HuH-7.5 (cell line): ENCODE measurements at regions not wholly inside any gene's neighbourhood (a gene's known extent, or its start where the extent isn't known, plus 50 kb on each side); places are given as distances from the start of the nearest gene placed in this dataset.

Source experiments
- DNase-seq: peaks from one replicate; pipeline ENCODE4 v3.0.0; 2011; ENCODE audit warnings: low spot score

DNA sequence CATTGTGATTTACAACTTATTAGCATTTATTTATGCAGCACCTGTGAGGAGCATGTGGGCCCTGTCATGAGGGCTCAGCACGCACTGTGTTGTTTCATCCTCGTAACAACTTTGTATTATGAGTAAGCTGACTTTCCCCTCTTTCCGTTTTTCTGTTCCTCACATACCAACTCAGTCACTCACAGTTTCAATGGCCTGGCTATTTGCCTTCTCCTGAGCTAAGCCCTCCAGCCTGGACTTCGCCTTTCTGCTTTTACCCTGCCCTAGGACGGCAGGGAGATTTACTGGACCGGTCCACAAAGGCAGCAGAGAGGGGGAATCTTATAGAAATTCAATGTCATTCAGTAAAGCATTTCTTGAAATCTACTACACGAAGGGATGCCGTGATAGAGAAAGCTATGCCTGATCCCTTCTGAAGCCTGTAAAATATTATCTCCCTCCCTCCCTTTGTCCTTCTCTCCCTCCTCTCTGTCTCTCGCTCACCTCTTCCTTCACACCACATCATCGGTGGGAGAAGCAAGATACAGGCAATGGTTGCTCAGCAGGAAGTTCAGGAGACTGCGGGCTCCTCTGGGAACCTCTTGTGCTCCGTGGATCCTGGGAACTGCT is 219.2 kb upstream of the TBX3 start:
- no peak for DNase-seq

DNA sequence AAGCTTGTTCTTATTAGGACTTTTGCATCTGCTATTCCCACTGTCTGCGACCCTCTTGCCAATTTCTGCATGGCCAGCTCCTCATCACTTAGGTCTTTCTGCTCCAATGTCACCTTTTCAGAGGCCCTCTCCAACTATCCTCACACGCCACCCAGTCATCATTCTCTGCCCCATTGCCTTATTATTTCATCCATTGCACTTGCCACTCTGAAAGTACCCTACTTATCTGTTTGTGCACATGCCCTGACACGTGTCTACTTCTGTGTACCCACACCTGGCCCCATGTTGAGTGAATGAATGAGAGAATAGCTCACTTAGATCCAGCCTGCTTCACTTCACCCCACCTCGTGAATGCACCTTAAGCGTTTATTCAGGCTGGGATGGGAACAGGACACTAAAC is 218.7 kb upstream of the TBX3 start:
- DNase-seq: no peak

DNA sequence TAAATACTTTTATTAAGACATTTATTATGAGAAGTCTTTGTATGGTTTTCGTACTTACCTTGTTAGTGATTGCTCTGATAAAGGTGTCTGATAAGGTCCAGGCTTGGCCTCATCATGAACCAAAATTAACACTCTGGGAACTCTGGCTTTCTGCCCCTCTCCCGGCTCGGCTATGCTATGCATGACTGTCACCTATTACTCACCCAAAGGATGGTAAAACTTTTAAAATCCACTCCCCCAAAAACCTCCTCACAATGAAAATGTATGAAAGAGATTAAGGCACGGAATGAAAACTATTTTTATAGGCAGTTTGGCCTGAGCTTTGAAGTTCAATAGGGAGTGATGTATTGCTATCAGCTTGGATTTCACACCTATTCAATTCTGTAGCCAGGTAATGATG is 217.3 kb upstream of the TBX3 start:
- DNase-seq: no peak

DNA sequence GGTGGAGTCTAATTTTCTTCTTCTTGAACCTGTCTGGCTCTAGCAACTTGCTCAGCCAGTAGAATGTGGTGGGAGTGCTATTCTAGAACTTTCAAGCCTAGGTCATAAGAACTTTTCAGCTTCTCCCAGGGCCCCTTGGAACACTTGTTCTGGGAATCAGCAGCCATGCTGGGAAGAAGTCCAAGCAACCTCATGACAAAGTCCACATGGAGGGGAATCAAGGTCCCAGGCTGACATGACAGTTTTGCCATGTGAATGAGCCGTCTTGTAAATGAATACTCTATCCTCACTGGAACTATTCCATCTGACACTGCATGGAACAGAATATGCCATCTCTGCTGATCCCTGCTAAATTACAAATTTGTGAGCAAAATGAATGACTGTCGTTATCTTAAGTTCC is 214.2 kb upstream of the TBX3 start:
- no peak for DNase-seq

DNA sequence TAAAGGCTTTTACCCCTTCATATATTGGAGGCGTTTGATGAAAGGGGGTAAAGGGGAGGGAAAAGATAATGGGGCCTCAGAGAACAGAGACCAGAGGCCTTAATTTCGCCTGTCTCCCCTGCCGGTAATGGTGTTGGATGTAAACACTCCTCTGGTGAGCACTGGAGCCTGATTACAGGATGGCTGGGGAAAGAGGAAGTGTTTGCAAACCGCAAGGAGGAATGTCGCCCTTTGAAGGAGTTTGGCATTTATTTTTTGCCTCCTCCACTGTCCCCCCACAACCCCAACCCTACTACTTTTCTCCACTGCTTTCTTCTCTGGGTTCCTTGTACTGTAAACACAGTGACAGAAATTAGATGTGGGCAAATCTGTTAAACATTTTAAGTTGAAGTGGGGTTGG is 211.9 kb upstream of the TBX3 start:
- DNase-seq: no peak

DNA sequence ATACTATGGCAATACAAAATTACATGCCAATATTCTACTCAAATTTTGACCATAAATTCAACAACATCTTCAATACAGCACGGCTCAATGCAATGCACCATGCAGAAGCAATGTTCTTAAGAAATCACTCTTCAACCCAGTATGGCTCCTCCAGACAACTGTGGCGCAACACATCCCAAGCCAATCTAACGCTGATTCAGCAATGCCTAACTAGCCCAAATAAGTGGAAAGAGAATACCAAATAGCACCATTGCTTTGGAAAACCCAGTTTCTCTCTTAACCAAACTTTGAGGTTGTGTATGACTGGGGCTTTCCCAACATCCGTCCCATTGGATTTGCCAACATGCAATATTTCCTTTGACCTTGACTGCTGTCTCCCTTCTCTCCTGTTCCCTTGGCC is 211.1 kb upstream of the TBX3 start:
- DNase-seq: no peak

DNA sequence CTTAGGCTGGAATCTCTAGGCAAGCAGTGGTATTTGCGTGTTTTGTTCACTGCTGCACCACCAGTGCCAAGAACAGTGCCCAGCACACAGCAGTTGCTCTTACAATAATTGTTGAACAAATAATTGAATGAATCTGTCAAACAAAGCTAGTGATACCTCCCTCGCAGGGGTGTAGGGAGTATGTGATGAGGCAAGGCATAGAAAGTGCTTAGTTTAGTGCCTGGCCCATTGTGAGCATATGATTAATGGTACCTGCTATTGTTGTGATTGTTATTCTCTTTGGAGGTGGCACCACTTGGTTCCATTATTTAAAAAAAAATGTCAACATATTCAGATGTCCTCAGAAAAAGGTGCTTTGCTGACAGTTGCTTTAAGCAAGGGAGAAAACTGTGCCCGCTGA is 210.1 kb upstream of the TBX3 start:
- no peak for DNase-seq

DNA sequence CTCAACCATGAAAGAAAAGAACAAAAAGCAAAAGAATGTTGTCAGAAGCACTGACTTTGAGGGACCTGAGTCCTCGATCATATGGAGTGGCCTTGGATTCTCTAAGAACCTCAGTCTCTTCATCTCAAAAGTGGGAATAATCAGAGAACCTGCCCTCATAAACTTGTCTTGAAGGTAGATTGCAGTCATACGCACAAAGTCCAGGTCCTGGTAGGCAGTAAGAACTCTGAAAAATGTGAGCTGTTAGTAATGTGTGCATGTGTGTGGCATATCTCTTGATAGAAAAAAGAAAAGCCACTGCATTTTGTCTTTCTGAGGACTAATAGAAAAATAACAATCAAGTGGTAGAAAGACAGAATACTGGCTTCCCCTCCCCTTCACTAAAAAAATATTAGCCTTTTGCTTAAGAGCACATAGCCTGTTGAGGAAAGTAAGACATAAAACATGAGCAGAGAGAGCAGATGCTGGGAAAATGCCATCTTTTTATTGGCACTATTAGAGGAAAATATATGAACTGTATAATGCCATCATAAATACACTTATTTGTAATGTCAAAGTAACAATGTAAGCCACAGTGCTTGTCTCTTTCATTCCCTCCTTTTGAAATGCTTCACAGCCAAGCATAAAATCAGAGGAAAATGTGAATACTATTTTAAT is 205.1 kb upstream of the TBX3 start:
- DNase-seq: no peak

DNA sequence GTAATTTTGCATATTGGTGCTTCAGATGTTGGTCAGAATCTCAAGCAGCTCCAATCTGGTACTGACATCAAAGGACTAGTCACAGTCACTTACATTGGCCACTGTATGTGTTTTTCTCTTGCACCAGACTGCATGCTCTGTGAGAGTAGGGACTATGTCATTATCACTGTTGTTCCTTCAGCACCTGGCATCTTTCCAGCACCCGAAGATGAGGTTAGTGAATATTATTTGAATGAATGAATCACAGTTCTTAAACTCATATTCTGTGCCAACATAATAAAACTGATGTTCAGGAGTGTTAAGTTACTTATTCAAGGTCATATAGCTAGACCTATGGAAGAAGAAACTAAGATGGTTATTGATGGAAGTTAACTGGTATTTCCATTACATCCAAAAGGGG is 204.5 kb upstream of the TBX3 start:
- DNase-seq: no peak

DNA sequence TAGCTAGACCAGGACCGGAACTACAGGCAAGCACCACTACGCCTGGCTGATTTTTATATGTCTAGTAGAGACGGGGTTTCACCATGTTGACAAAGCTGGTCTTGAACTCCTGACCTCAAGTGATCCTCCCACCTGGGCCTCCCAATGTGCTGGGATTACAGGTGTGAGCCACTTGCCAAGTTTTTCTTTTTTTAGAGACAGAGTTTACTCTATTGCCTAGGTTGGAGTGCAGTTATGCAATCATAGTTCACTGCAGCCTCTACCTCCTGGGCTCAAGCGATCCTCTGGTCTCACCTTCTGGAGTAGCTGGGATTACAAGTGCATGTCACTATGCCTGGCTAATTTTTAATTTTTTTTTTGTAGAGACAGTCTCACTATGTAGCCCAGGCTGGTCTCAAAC is 201.5 kb upstream of the TBX3 start:
- no peak for DNase-seq

DNA sequence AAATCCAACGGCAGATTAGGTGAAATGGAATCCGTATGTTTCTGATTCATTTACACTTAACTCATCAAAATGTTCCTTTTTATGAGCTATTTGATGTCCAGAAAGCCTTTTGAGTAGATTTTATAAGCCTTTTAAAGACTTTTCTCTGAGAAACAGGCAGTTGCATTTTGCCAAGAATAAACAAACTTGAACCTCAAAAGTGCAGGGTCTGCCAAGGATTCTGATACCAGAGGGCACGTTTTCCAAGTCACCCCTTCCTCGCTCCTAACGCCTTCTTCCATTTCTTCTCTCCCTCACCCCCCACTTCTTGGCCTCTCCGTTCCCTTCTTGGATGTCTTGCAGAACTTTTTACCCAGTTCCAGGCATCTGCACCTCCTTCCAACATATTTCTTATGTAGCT is 200.6 kb upstream of the TBX3 start:
- DNase-seq: no peak

DNA sequence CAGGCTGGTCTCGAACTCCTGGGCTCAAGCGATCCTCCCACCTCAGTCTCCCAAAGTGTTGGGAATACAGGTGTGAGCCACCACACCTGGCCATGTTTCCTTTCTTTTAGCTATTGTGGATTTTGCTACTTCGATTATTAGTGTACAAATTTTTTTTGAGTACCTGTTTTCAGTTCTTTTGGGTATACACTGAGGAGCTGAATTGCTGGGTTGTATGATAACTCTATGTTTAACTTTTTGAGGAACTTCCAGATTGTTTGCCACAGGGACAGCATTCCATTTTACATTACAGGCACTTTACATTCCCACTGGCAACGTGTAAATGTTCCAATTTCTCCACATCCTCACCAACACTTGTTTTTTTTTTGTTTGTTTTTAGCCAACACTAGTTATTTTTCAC is 198.1 kb upstream of the TBX3 start:
- DNase-seq: no peak

DNA sequence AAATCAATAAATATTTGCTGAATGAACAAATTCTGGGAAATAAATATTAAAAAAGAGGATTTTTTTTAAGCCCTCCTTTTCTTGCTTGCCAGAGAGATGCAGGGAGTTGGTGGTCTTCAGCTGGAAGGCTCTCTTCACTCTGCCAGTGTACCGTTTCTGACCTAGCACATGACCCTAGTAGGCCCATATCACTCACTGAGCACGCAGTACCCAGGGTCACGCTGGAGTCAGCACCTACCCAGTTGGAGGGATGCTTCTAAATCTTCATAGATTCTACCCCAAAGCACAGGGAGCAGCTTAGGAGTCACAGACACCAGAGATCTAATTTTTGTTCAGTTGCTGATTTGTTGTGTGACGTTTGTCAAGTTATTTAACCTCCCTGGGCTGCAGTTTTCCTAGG is 195.4 kb upstream of the TBX3 start:
- no peak for DNase-seq

DNA sequence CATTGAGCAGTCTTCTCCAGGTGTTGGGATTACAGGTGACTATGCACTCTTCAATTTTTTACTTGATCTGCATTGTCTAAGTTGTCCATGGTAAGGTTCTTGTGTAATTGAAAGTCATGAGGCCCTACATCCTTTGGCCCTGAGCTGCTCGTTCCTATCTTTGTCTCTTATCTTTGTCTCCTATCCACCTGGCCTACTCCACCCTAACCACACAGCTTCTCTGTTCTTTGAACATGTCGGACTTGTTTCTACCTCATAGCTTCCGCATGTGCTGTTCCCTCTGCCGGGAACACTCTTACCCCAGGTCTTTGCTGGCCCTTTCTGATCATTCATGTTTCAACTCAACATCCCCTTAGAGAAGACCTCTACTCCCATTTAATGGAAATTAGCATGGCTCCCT is 194.8 kb upstream of the TBX3 start:
- no peak for DNase-seq

DNA sequence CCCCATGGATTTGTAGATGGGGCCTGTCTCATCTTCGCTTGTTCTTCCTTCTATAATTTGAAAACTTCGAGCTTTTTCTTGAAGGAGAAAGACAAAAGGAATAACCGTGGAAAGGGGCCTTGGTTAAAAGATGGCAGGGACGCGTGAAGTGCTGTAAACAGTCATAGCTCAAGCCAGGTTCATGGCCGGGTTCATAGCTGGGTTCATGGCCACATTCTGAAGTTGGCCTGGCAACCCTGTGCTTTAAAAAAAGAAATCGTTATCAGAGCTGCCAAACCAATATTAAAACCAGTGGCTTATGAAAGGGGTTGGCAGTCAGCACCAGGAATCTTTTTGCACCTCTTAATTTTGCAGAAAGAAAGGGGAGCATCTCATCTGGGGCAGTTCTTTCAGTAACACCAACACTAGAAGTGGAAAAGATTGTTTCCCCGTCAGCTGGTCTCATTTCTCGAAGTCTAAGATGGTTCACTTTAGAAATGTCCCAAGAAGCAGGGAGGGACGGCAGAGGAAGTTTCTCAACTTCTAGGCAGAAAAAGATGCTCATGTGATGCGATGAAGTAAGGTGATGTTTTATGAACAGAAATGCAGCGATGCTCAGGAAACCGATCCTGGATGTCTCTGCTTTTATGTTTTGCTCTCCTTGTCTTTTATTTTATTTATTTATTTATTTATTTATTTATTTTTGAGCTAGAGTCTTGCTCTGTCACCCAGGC is 193.1 kb upstream of the TBX3 start:
- DNase-seq: no peak

DNA sequence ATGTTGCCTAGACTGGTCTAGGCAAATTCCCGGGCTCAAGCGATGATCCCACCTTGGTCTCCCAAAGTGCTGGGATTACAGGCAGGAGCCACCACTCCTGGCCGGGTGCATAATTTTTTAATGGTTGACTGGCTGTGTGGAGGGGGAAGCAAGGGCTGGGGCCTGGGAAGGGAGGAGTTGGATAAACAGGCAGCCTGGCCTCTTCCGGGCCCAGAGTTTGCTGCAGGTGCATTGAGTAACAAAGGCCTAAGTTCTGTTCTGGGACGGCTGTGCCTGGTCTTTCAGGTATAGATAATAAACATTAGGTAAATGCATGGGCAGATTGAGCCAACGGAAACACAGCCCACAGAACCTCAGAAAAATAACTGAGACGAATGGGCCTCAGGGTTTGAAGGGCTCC is 191.3 kb upstream of the TBX3 start:
- DNase-seq: no peak

DNA sequence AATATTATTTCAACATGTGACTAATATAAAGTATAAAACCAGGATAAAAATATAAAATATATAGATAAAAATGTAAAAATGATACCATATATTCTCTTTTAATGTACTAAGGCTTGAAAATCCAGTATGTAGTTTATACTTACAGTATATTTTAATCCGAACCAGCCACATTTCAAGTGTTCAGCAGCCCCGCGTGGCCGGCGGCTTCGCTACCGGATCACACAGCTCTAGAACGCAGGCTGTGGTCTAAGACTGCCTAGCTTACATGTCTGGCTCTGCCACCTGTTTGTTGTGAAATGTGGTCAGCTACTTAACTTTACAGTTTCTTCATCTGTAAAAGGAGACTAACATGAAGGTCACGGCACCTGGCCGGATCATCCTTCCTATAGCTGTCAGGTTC is 189.7 kb upstream of the TBX3 start:
- DNase-seq: no peak

DNA sequence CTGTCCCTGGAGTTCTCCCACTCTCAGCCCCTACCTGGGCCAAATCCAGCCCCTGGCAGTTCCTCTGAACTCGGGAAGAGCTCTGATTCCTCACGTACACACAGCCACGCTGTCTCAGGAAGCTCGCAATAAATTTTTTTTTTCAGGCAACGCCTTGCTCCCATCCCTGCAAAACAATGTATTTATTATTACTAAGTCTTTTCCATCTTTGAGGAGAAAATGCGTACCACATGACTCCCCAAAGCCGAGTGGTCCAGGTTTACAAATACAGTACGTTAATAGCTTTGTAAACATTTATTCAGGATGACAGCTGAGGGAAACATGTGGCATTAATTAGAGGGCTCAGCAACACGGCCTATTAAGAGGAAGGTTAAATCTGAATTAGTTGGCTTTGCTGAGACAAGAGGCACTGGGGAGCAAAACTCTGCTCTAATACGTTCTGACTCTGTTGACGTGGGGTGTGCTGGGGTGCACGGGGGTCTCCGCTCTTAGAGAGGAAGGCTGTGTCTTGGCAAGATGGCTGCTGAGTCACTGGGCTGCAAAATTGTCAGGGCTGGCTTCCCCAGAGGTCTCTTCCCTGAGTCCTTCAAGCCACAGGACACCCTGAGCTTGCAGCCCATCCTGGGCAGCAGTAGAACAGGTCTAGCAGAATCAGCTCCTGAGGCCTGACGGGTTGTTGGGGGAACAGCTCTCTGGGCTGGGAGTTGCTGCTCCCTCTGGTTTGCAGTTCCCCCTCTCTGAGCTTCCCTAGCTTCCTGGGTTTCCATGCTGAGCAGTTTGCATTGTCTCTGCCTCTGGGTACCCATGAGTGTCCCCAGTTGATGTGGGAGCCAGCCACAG is 185.2 kb upstream of the TBX3 start:
- DNase-seq: no peak

DNA sequence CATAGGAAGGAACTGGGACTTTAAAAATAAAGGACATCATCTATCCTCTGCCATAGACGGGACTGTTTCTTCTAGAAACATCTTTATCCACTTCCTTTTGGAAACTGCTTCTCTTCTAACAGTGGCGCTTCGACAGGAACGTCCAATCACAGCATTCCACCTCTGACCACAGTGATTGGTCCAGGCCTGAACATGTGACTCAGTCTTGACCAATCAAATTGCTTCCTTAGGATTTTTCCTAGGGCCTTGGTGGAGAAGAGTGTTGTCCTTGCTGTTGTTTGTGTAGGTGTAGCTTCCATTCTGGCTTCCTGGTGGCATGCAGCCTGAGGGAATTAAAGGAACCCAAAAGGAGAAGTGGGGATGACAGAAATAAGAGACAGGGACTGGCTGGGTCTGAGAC is 182.4 kb upstream of the TBX3 start:
- no peak for DNase-seq

DNA sequence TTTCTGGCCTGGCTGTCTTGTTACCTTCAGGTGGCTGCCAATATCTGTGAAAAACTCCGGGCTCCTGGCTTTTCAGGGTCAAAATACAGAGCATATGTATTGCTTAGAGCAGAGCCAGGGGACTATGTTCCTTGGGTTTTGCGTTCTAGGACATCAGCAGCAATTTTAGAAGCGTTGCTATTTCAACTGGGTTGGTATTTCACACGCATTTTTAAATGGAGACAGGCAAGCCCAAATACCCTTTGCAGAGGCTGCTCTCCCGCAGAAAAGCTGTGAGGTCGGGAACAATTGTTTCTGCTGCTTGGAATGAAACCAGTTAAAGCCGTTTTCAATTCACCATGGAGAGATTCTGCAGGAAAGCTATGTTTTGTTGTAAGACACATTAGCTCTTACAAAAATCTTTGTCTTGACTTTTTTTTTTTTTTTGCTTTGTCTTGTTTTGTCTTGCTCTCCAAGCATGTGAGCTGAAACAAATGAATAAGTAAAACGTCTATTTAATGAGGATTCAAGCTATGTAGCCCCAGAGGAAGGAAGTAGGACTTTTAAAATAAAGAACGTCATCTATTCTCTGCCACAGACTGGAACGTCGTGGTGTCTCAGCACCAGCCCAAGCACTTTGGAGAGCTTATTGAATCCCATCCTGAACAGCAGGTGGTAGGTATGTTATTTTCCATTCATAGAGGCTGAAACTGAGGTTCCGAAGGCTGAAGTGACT is 181.0 kb upstream of the TBX3 start:
- DNase-seq: no peak

DNA sequence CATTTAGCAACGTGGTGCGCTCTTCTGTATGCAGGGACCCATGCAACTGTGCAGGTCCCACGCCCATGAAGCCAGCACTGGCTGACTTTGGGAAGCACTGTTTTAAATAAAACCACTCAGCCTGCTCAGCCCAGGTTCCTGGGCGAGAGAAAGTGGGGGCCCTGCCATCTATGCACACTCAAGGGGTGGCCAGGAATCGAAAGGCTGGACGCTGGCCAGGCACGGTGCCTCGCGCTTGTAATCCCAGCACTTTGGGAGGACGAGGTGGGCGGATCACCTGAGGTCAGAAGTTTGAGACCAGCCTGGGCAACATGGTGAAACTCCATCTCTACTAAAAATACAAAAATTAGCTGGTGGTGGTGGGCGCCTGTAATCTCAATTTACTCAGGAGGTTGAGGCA is 179.9 kb upstream of the TBX3 start:
- DNase-seq: no peak

DNA sequence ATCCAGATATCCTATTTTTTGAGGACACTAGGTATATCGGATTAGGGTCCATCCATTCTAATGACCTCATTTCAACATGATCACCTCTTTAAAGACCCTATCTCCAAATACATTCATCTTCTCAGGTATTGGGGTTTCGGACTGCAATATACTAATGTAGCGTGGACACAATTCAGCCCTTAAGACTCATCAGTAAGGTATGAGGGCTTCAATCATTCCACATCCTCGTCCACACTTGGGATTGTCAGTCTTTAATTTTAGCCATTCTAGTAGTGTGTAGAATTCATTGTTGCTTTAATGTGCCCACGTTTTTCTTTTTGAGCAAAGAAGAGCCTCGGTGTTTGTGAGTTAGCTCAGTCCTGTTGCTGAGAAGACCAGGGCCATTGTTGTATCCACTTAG is 177.0 kb upstream of the TBX3 start:
- no peak for DNase-seq
